H9 (cell line): ENCODE measurements at regions not wholly inside any gene's neighbourhood (a gene's known extent, or its start where the extent isn't known, plus 50 kb on each side); places are given as distances from the start of the nearest gene placed in this dataset.

Experiments used
- DNase-seq: peaks from one replicate; pipeline ENCODE4 v3.0.0-alpha.2; 2017
- H2AFZ ChIP-seq: one replicate; pipeline ENCODE4 v1.6.1; 2013; ENCODE audit warnings: mild to moderate bottlenecking, low read length, control low read depth, moderate library complexity
- H2AK5ac ChIP-seq: 2 replicates; pipeline ENCODE4 v1.6.1; 2013; ENCODE audit warnings: low read length, control low read depth, mixed read lengths; ENCODE audit not compliant: insufficient read length
- H2BK120ac ChIP-seq: one replicate; pipeline ENCODE4 v1.6.1; 2013; ENCODE audit warnings: low read depth, mild to moderate bottlenecking, low read length, control low read depth, inconsistent platforms; ENCODE audit not compliant: poor library complexity, severe bottlenecking
- H2BK12ac ChIP-seq: 2 replicates; pipeline ENCODE4 v1.6.1; 2013; ENCODE audit warnings: low read length, control low read depth, mixed read lengths, low read depth; ENCODE audit not compliant: insufficient read length
- H2BK15ac ChIP-seq: 2 replicates; pipeline ENCODE4 v1.6.1; 2013; ENCODE audit warnings: low read depth, low read length, control low read depth
- H2BK20ac ChIP-seq: one replicate; pipeline ENCODE4 v1.6.1; 2013; ENCODE audit warnings: low read depth, mild to moderate bottlenecking, low read length, control low read depth, inconsistent platforms; ENCODE audit not compliant: poor library complexity, severe bottlenecking
- H2BK5ac ChIP-seq: 2 replicates; pipeline ENCODE4 v1.6.1; 2013; ENCODE audit warnings: low read length, control low read depth, mixed read lengths; ENCODE audit not compliant: insufficient read length
- H3K14ac ChIP-seq: 2 replicates; pipeline ENCODE4 v1.6.1; 2013; ENCODE audit warnings: low read length, control low read depth; ENCODE audit not compliant: insufficient read depth
- H3K18ac ChIP-seq: 2 replicates; pipeline ENCODE4 v1.6.1; 2013; ENCODE audit warnings: low read depth, mild to moderate bottlenecking, mixed read lengths, low read length, control low read depth; ENCODE audit not compliant: insufficient read length
- H3K23ac ChIP-seq: 2 replicates; pipeline ENCODE4 v1.6.1; 2013; ENCODE audit warnings: low read length, control low read depth, mixed read lengths, low read depth; ENCODE audit not compliant: insufficient read length
- H3K23me2 ChIP-seq: 2 replicates; pipeline ENCODE4 v1.6.1; 2013; ENCODE audit warnings: low read depth, mild to moderate bottlenecking, mixed read lengths, low read length, control low read depth; ENCODE audit not compliant: insufficient read length, poor library complexity, severe bottlenecking
- H3K27ac ChIP-seq: 2 replicates; pipeline ENCODE4 v1.5.1; 2013; ENCODE audit warnings: low read length, control low read depth, mixed read lengths, low read depth; ENCODE audit not compliant: insufficient read length
- H3K27me3 ChIP-seq: 2 replicates; pipeline ENCODE4 v1.6.1; 2013; ENCODE audit warnings: low read length, control low read depth, inconsistent platforms; ENCODE audit not compliant: insufficient read depth
- H3K4ac ChIP-seq: 2 replicates; pipeline ENCODE4 v1.6.1; 2013; ENCODE audit warnings: low read depth, mild to moderate bottlenecking, control low read depth, inconsistent platforms, low read length, moderate library complexity
- H3K4me1 ChIP-seq: 2 replicates; pipeline ENCODE4 v1.6.1; 2013; ENCODE audit warnings: low read length, control low read depth, inconsistent platforms; ENCODE audit not compliant: insufficient read depth
- H3K4me2 ChIP-seq: 2 replicates; pipeline ENCODE4 v1.6.1; 2013; ENCODE audit warnings: low read length, control low read depth, mixed read lengths; ENCODE audit not compliant: insufficient read length, insufficient read depth
- H3K56ac ChIP-seq: 2 replicates; pipeline ENCODE4 v1.6.1; 2013; ENCODE audit warnings: low read depth, mild to moderate bottlenecking, mixed read lengths, low read length, control low read depth; ENCODE audit not compliant: insufficient read length
- H3K79me1 ChIP-seq: 2 replicates; pipeline ENCODE4 v1.6.1; 2013; ENCODE audit warnings: low read depth, mild to moderate bottlenecking, moderate library complexity, low read length, control low read depth, inconsistent platforms; ENCODE audit not compliant: insufficient read depth, poor library complexity, severe bottlenecking
- H3K79me2 ChIP-seq: 2 replicates; pipeline ENCODE4 v1.6.1; 2013; ENCODE audit warnings: low read length, control low read depth, inconsistent platforms; ENCODE audit not compliant: insufficient read depth
- H3K9ac ChIP-seq: 2 replicates; pipeline ENCODE4 v1.6.1; 2013; ENCODE audit warnings: low read length, control low read depth, mixed read lengths; ENCODE audit not compliant: insufficient read length; ENCODE audit errors: extremely low read depth
- H3K9me3 ChIP-seq: one replicate; pipeline ENCODE4 v1.6.1; 2013; ENCODE audit warnings: low read depth, low read length, inconsistent platforms; ENCODE audit not compliant: control insufficient read depth
- H3T11ph ChIP-seq: one replicate; pipeline ENCODE4 v1.6.1; 2013; ENCODE audit warnings: mild to moderate bottlenecking, low read length, control low read depth, inconsistent platforms
- H4K20me1 ChIP-seq: one replicate; pipeline ENCODE4 v1.6.1; 2013; ENCODE audit not compliant: control insufficient read depth, insufficient read length, insufficient read depth
- H4K5ac ChIP-seq: 2 replicates; pipeline ENCODE4 v1.6.1; 2013; ENCODE audit warnings: low read depth, mild to moderate bottlenecking, mixed read lengths, low read length, control low read depth; ENCODE audit not compliant: insufficient read length
- H4K8ac ChIP-seq: replicated peaks from 2 replicates; pipeline ENCODE4 v1.6.1; 2013; ENCODE audit warnings: low read length, control low read depth, mixed read lengths, low read depth; ENCODE audit not compliant: insufficient read length
- H4K91ac ChIP-seq: 2 replicates; pipeline ENCODE4 v1.6.1; 2013; ENCODE audit warnings: low read depth, mild to moderate bottlenecking, moderate library complexity, mixed read lengths, low read length, control low read depth; ENCODE audit not compliant: insufficient read length
- H3K27ac Mint-ChIP-seq, 3 experiments: 2 replicates in 2 of 3; 3 replicates in 1 of 3; pipeline ENCODE4 v1.8.0; 2020 to 2021; ENCODE audit warnings: mixed read lengths in 3 of 3, mild to moderate bottlenecking in 1 of 3, moderate library complexity in 1 of 3
- H3K27me3 Mint-ChIP-seq: 2 replicates; pipeline ENCODE4 v1.8.0; 2021; ENCODE audit warnings: low read depth, mild to moderate bottlenecking, moderate library complexity, mixed read lengths
- H3K36me3 Mint-ChIP-seq, 3 experiments: 2 replicates in 2 of 3; 3 replicates in 1 of 3; pipeline ENCODE4 v1.8.0; 2020 to 2021; ENCODE audit warnings: low read depth in 3 of 3, mixed read lengths in 3 of 3; ENCODE audit not compliant: insufficient read depth in 1 of 3
- H3K4me1 Mint-ChIP-seq, 2 experiments: 2 replicates each; pipeline ENCODE4 v1.8.0; 2020; ENCODE audit warnings: mixed read lengths in 2 of 2
- H3K4me3 Mint-ChIP-seq, 2 experiments: 2 replicates in 1 of 2; 3 replicates in 1 of 2; pipeline ENCODE4 v1.8.0; 2020 to 2021; ENCODE audit warnings: mild to moderate bottlenecking in 2 of 2, mixed read lengths in 2 of 2, moderate library complexity in 1 of 2
- H3K9me3 Mint-ChIP-seq, 2 experiments: 2 replicates in 1 of 2; 3 replicates in 1 of 2; pipeline ENCODE4 v1.8.0; 2020; ENCODE audit warnings: mild to moderate bottlenecking in 2 of 2, mixed read lengths in 2 of 2, moderate library complexity in 1 of 2
- CTCF ChIP-seq: fragments of 200-600 bp; sonication (generic); conservative IDR thresholded peaks from 3 replicates; pipeline ENCODE4 v1.8.0; 2021; ENCODE audit warnings: antibody characterized with exemption, mild to moderate bottlenecking
- WGBS: extraction: QIAGEN DNeasy Blood & Tissue Kit; methylation state at CpG from one replicate; pipeline ENCODE4 v1.1.7; 2013; ENCODE audit warnings: missing lambda C conversion rate, low lambda C conversion rate, mixed read lengths; ENCODE audit not compliant: insufficient read length; ENCODE audit errors: extremely low coverage; 5-methylcytosine and 5-hydroxymethylcytosine counted together

DNA sequence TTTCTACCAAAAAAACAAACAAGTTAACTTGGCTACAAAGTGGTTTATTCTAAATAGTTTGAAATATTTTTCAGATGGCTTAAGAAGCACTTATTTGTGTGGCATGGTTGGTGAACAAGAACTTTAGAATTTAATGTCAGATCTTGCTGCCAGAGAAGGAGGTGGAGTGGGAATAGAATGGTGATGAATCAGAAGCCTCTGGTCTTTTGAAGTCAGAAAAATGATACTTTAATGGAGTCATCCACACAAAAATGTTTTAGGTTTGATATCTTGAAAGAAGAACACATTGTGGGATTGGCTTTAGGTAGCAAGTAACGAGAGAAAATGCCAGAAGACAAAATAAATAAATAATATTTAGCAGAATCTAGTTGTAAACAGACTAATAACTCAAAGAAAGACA, 243.1 kb upstream of the FANCL start:
- H3K9ac ChIP-seq = no peak overlapping the region
- peaks cover 12% of the 10 kb centered on the region for H3K9me3 ChIP-seq
- no peak overlapping the region for H2BK20ac ChIP-seq
- no peak overlapping the region for H2BK15ac ChIP-seq
- peaks cover 6 to 31% (median 16%) of the 10 kb centered on the region in 3 experiments; a peak in 6 of 7 replicates for H3K36me3 Mint-ChIP-seq
- H3K4me3 Mint-ChIP-seq = no peak overlapping the region
- H3K9me3 Mint-ChIP-seq = peaks cover 15% of the 10 kb centered on the region in 2 experiments
- H3K27me3 Mint-ChIP-seq = peaks cover 2% of the 10 kb centered on the region; the same call in 1 of the 2 replicates
- H3K79me1 ChIP-seq = no peaks in the 10 kb centered on the region
- H3K23me2 ChIP-seq = no peaks in the 10 kb centered on the region
- H3K27ac ChIP-seq = no peak overlapping the region
- H4K5ac ChIP-seq = no peak overlapping the region
- H3K4me1 ChIP-seq = no peaks in the 10 kb centered on the region
- H2AK5ac ChIP-seq = no peak overlapping the region
- H3K4me2 ChIP-seq = no peak overlapping the region
- no peak overlapping the region for H2AFZ ChIP-seq
- no peaks in the 10 kb centered on the region for H4K20me1 ChIP-seq
- no peak overlapping the region for H3K14ac ChIP-seq
- no peak for TF ChIP-seq CTCF
- H2BK120ac ChIP-seq = no peak overlapping the region
- no peak overlapping the region for H2BK12ac ChIP-seq
- no peaks in the 10 kb centered on the region for H3K79me2 ChIP-seq
- H3K27ac Mint-ChIP-seq = no peak overlapping the region
- H3K18ac ChIP-seq = no peak overlapping the region
- H4K8ac ChIP-seq = no peak overlapping the region
- H3T11ph ChIP-seq = no peak overlapping the region
- no peak overlapping the region for H3K56ac ChIP-seq
- no peak overlapping the region for H3K23ac ChIP-seq
- DNase-seq = no peak
- no peaks in the 10 kb centered on the region for H3K27me3 ChIP-seq
- no CpG with 5 or more reads among the region's 1 CpG for WGBS
- peaks cover 17 to 22% of the 10 kb centered on the region in 2 experiments for H3K4me1 Mint-ChIP-seq
- H3K4ac ChIP-seq = no peak overlapping the region
- H4K91ac ChIP-seq = no peak overlapping the region
- no peak overlapping the region for H2BK5ac ChIP-seq
